Stomach (tissue), 8 donors: ENCODE measurements at regions not wholly inside any gene's neighbourhood (a gene's known extent, or its start where the extent isn't known, plus 50 kb on each side); places are given as distances from the start of the nearest gene placed in this dataset.

Experiments used
- DNase-seq, 2 donors: peaks; one replicate each; pipeline versions ENCODE4 v3.0.0 to v3.0.0-alpha.2; 2013 to 2019
- H3K27ac ChIP-seq, 5 donors: fragments of 200-600 bp in 4 of 5; sonication (generic) in 4 of 5; one replicate each; pipeline ENCODE4 v1.5.1; 2013 to 2019; ENCODE audit warnings: mild to moderate bottlenecking in 1 of 5, moderate library complexity in 1 of 5
- H3K27me3 ChIP-seq, 3 donors: fragments of 200-600 bp; sonication (generic); one replicate each; pipeline ENCODE4 v1.5.1; 2017 to 2019; ENCODE audit warnings: mixed run types in 1 of 3
- H3K36me3 ChIP-seq, 4 donors: fragments of 200-600 bp; sonication (generic); 1 replicate in 3 of 4; 2 replicates in 1 of 4; pipeline ENCODE4 v1.5.1; 2016 to 2019
- H3K4me1 ChIP-seq, 4 donors: fragments of 200-600 bp; sonication (generic); one replicate each; pipeline ENCODE4 v1.5.1; 2016 to 2019
- H3K4me3 ChIP-seq, 4 donors: fragments of 200-600 bp; sonication (generic) in 3 of 4; one replicate each; pipeline ENCODE4 v1.5.1; 2016 to 2019; ENCODE audit warnings: mild to moderate bottlenecking in 1 of 4
- H3K9me3 ChIP-seq, 4 donors: fragments of 200-600 bp; sonication (generic); one replicate each; pipeline ENCODE4 v1.5.1; 2016 to 2019
- CTCF ChIP-seq, 7 experiments: fragments of 450-650 bp in 4 of 7; fragments of 200-600 bp in 3 of 7; sonication (generic) in 3 of 7; IDR thresholded peaks; one replicate each; pipeline ENCODE4 v1.5.1; 2016 to 2019; ENCODE audit warnings: antibody characterized with exemption in 7 of 7, control low read depth in 2 of 7, mild to moderate bottlenecking in 1 of 7
- EP300 ChIP-seq: sonication (generic); formaldehyde crosslinking; IDR thresholded peaks from one replicate; pipeline ENCODE4 v1.6.1; 2017; ENCODE audit warnings: antibody characterized with exemption
- POLR2A ChIP-seq, 4 donors: fragments of 450-650 bp; IDR thresholded peaks; one replicate each; pipeline ENCODE4 v1.6.1; 2016; ENCODE audit warnings: antibody characterized with exemption in 4 of 4, control low read depth in 2 of 4, mild to moderate bottlenecking in 1 of 4, moderate library complexity in 1 of 4
- POLR2AphosphoS5 ChIP-seq, 3 donors: sonication (generic); formaldehyde crosslinking; IDR thresholded peaks; one replicate each; pipeline ENCODE4 v1.6.1; 2016; ENCODE audit warnings: antibody characterized with exemption in 3 of 3
- WGBS, 5 donors: extraction: QIAGEN DNeasy Blood & Tissue Kit in 3 of 5; methylation state at CpG; one replicate each; pipeline versions ENCODE4 v1.1.5 to v1.1.7; 2013 to 2018; 5-methylcytosine and 5-hydroxymethylcytosine counted together
- intact Hi-C: fragments of 100-400 bp; cut with DNase I; formaldehyde crosslinking; loops from one replicate; pipeline ENCODE4 v1.15.1; 2023; ENCODE audit warnings: low total_unique reads
- donor health status: healthy with polysubstance abuse.
- donor health status: Bipolar disorder and iron deficiency.
- donor health status: healthy.

- WGBS, 5 donors: 82 to 89% (median 87%) methylated on average over 2 of the region's 2 CpGs
- intact Hi-C loops: no loop called here
- Histone ChIP-seq H3K27me3 (no peaks in the 10 kb centered on the region), H3K4me1 (no peaks in the 10 kb centered on the region), H3K4me3 (no peak overlapping the region), H3K36me3 (no peaks in the 10 kb centered on the region), H3K9me3 (no peaks in the 10 kb centered on the region), H3K27ac (no peak overlapping the region)
- DNase-seq: no peak
- no peak for TF ChIP-seq EP300
- TF ChIP-seq POLR2A (IDR thresholded peaks at IDR 0.05): no peak
- TF ChIP-seq POLR2AphosphoS5 (IDR thresholded peaks at IDR 0.05): no peak
- no peak for TF ChIP-seq CTCF (IDR thresholded peaks at IDR 0.05)
Observed at GRCh38 chr6:22519237-22519636, 50.1 kb upstream of the HDGFL1 start.
